ENCODE measurements at regions not wholly inside any gene's neighbourhood (a gene's known extent, or its start where the extent isn't known, plus 50 kb on each side); places are given as distances from the start of the nearest gene placed in this dataset.

DNA sequence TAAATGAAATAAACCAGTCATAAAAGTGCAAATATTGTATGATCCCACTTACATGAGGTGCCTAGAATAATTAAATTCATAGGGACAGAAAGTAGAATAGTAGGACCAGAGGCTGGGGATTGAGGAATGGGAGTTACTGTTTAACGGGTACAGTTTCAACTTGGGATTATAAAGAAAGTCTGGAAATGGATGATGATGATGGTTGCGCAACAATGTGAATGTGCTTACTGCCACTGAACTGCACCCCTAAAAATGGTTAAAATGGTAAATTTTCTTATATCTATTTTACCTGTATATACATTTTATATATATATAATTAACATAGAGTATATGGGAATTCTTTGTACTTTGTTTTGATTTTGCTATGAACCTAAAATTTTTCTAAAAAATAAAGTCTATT lies 53.3 kb upstream of the L3MBTL3 start (continued):
- TF ChIP-seq NR2C2 (IDR thresholded peaks at IDR 0.05; ENCODE audit: borderline replicate concordance, control insufficient read depth, insufficient read length, low read depth) = no peak

DNA sequence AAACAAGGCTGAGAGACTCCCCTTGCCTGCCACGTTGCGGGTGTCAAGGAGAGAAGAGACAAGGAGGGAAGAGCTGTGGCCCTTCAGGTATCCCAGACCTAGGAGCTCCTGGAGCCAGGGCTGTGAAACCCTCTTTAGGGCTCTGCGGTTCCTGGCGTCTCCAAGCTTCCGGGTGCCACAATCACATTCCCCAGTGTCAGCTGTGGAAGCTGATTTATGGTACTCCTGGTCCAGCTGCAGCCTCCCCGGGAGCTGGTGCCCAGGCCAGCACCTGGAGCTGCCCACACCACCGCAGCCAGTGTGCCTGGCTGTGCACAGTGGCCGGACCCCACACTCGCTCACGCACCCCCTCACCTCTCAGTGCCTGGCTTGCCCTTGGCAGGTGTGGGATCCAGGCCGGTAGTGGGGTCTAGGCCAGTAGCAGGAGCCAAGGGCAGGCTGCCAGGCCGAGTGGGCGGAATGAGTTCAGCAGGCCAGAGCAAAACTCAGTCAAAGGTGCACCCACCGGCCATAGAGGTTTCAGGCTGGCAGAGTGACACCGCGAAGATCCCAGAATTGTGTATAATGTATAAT lies 58.9 kb upstream of the L3MBTL3 start:
- no peak for ATAC-seq
- no peak overlapping the region for H3K9ac ChIP-seq (ENCODE audit: control insufficient read depth, insufficient read depth, low read length)
- H4K20me1 ChIP-seq (ENCODE audit: control insufficient read depth, insufficient read depth) = no peaks in the 10 kb centered on the region
- in situ Hi-C loops (cut with MboI) = no loop called here
- POLR2A ChIA-PET = no interaction called here
- TF ChIP-seq, protein P1, sequence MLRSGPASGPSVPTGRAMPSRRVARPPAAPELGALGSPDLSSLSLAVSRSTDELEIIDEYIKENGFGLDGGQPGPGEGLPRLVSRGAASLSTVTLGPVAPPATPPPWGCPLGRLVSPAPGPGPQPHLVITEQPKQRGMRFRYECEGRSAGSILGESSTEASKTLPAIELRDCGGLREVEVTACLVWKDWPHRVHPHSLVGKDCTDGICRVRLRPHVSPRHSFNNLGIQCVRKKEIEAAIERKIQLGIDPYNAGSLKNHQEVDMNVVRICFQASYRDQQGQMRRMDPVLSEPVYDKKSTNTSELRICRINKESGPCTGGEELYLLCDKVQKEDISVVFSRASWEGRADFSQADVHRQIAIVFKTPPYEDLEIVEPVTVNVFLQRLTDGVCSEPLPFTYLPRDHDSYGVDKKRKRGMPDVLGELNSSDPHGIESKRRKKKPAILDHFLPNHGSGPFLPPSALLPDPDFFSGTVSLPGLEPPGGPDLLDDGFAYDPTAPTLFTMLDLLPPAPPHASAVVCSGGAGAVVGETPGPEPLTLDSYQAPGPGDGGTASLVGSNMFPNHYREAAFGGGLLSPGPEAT (IDR thresholded peaks at IDR 0.05; ENCODE audit: low read depth) = no peak
- TF ChIP-seq, protein P2, sequence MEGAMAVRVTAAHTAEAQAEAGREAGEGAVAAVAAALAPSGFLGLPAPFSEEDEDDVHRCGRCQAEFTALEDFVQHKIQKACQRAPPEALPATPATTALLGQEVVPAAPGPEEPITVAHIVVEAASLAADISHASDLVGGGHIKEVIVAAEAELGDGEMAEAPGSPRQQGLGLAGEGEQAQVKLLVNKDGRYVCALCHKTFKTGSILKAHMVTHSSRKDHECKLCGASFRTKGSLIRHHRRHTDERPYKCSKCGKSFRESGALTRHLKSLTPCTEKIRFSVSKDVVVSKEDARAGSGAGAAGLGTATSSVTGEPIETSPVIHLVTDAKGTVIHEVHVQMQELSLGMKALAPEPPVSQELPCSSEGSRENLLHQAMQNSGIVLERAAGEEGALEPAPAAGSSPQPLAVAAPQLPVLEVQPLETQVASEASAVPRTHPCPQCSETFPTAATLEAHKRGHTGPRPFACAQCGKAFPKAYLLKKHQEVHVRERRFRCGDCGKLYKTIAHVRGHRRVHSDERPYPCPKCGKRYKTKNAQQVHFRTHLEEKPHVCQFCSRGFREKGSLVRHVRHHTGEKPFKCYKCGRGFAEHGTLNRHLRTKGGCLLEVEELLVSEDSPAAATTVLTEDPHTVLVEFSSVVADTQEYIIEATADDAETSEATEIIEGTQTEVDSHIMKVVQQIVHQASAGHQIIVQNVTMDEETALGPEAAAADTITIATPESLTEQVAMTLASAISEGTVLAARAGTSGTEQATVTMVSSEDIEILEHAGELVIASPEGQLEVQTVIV (IDR thresholded peaks at IDR 0.05; ENCODE audit: borderline replicate concordance, partially characterized antibody) = no peak
- TF ChIP-seq JUNB (IDR thresholded peaks at IDR 0.05) (no peak), ETV6 (conservative IDR thresholded peaks at IDR 0.05 in 1 of 2, IDR thresholded peaks at IDR 0.05 in 1 of 2; ENCODE audit: borderline replicate concordance in 1 of 2, low read depth in 1 of 2) (no peak), RAD51 (IDR thresholded peaks at IDR 0.05) (no peak), CHD1 (IDR thresholded peaks at IDR 0.05; ENCODE audit: low read depth, low read length) (no peak)
- TF ChIP-seq, protein P3, sequence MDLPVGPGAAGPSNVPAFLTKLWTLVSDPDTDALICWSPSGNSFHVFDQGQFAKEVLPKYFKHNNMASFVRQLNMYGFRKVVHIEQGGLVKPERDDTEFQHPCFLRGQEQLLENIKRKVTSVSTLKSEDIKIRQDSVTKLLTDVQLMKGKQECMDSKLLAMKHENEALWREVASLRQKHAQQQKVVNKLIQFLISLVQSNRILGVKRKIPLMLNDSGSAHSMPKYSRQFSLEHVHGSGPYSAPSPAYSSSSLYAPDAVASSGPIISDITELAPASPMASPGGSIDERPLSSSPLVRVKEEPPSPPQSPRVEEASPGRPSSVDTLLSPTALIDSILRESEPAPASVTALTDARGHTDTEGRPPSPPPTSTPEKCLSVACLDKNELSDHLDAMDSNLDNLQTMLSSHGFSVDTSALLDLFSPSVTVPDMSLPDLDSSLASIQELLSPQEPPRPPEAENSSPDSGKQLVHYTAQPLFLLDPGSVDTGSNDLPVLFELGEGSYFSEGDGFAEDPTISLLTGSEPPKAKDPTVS (IDR thresholded peaks at IDR 0.05; ENCODE audit: low read depth, low read length) = no peak
- CTCF ChIA-PET = interaction anchor here (0.7 kb wide), 1 partner anchor 21 kb away, joined by 4 read pairs; no protein-coding TSS in a partner anchor
- no peaks in the 10 kb centered on the region for H3K36me3 ChIP-seq (ENCODE audit: control insufficient read depth in 2 of 2, insufficient read depth in 2 of 2, low read length in 1 of 2)
- intact Hi-C loops (cut with micrococcal nuclease; ENCODE audit: unreplicated experiment) = no loop called here
- SMC1A ChIA-PET (ENCODE audit: uncharacterized antibody, unreplicated experiment) = interaction anchor here (0.8 kb wide), 1 partner anchor 24 kb away, joined by 3 read pairs; no protein-coding TSS in a partner anchor
- no peak overlapping the region for H3K4me3 ChIP-seq
- no peaks in the 10 kb centered on the region for H3K4me1 ChIP-seq (ENCODE audit: control insufficient read depth, insufficient read depth, low read length)
- no peak overlapping the region for H2AFZ ChIP-seq (ENCODE audit: control insufficient read depth, low read depth, low read length)
- no peaks in the 10 kb centered on the region; the same call in 1 of the 3 replicates for H3K9me3 ChIP-seq (replicated peaks; ENCODE audit: control insufficient read depth, insufficient read depth, low read length)
- no peaks in the 10 kb centered on the region for H3K27me3 ChIP-seq (replicated peaks in 1 of 2; ENCODE audit: control insufficient read depth in 2 of 2, insufficient read depth in 2 of 2, low read length in 1 of 2)
- no peak for FAIRE-seq
- DNase-seq (ENCODE audit: low read depth, low spot score) = no peak
- no peaks in the 10 kb centered on the region for H3K79me2 ChIP-seq (ENCODE audit: control insufficient read depth, insufficient read depth, low read length)
- BruUV-seq (replicated peaks) = no TSS peak
- RAD21 ChIA-PET (ENCODE audit: unreplicated experiment) = no interaction called here
- H3K27ac ChIP-seq (ENCODE audit: control insufficient read depth, insufficient read depth) = no peak overlapping the region
- WGBS (ENCODE audit: insufficient coverage, insufficient replicate concordance, low lambda C conversion rate, missing lambda C conversion rate) = 74% methylated on average over 16 of the region's 16 CpGs
- no peak overlapping the region for H3K4me2 ChIP-seq (ENCODE audit: control insufficient read depth, insufficient read depth)

Measured in GM12878 (cell line).